HG02610 (cell line): ENCODE measurements at regions not wholly inside any gene's neighbourhood (a gene's known extent, or its start where the extent isn't known, plus 50 kb on each side); places are given as distances from the start of the nearest gene placed in this dataset.

ENCODE experiments used
- ATAC-seq: cut with Tn5 transposase; IDR thresholded peaks from one replicate; pipeline ENCODE4 v1.9.1; 2021; ENCODE audit warnings: mild to moderate bottlenecking, moderate library complexity; ENCODE audit not compliant: unreplicated experiment

- no peak for ATAC-seq
Observed at GRCh38 chr2:6054161-6054671, 362.0 kb downstream of the SOX11 start.

GRCh38 chr2:6060992-6061663, 368.9 kb downstream of the SOX11 start:
- ATAC-seq = no peak

DNA sequence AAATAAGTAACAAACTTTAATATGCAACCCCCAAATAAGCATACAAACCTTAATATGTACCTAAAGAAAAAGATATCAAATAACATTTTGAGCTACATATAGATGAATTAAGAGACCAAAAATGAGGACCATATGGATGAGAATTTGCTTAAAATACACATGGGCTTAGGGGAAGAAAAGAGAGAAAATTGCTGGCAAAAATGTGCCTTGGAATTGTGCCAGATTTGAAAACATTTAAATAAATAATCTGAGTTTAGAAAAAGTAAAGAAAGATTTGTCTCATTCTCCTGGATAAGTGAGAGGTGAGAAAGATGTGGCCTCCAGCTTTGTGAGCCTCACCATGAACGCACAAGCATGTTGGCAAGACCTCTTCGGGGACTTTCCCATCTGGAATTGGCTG, 372.6 kb downstream of the SOX11 start:
- no peak for ATAC-seq

GRCh38 chr2:6065703-6066102, 373.5 kb downstream of the SOX11 start:
- no peak for ATAC-seq

GRCh38 chr2:6067089-6067488, 374.9 kb downstream of the SOX11 start:
- ATAC-seq = no peak

DNA sequence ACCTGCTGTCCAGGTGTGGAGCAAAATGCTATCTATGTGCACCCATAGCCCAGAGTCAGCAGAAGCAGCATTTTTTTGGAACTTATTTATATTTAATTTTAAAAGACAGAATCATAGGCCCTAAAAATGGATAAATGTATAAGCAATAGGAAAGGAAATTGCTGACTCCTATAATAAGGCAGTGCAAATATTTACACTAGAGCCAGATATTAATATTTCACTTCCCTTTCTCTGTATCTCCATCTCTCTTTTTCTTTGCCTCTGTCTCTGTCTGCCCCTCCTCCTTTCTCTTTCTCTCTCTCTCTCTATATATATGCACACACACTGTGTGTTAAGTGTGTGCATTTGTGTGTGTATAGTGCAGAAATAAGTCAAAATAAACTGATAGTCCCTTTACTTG, 375.6 kb downstream of the SOX11 start:
- ATAC-seq = no peak

- no peak for ATAC-seq
Observed at GRCh38 chr2:6068429-6068828, 376.2 kb downstream of the SOX11 start.

DNA sequence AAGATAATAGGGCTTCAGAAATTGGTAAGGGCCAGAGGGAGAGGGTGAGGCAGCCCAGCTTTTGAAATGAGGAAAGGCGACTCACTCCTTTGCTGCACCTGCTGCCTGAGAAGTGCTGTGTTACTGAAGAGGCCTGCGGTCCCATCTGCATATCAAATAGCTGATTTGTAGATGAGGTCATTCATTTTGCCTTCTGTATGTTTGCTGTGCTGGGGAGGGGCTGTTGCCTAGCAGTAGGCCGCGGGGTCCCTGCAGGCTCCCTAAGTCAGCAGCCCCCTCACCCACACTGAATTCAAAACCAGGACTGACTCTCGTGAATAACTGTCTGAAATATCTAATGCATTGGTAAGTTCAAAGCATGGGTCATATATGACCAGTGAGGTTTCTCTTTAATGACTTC, 377.2 kb downstream of the SOX11 start:
- ATAC-seq = no peak

GRCh38 chr2:6071519-6071918, 379.3 kb downstream of the SOX11 start:
- ATAC-seq = no peak

- ATAC-seq = no peak
Observed at GRCh38 chr2:6072276-6072675, 380.1 kb downstream of the SOX11 start.

DNA sequence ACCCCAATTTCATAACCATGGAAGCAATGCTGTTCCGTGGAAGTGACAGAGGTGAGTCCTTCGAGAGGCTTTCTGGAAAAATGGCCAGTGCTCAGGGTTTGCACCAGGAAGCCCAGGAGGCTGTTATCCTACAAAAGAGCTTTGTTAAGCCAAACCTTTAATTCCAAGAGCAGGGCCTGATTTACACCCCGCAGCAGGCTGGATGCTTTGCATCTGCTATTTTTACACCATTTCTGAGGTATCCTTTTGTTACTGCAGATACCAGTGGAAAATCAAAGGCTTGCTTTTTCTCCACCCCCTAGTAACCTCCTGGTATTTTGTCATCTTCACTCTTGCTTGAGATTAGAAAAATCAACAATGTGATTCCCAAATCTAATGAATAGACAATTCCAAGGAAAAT, 380.6 kb downstream of the SOX11 start:
- ATAC-seq = no peak

- peak; percentile 75 for ATAC-seq
Observed at GRCh38 chr2:6073191-6074088, 381.3 kb downstream of the SOX11 start.

GRCh38 chr2:6074089-6074643, 382.0 kb downstream of the SOX11 start:
- ATAC-seq = peak; percentile 9

- ATAC-seq = no peak
Observed at GRCh38 chr2:6077585-6077984, 385.4 kb downstream of the SOX11 start.

DNA sequence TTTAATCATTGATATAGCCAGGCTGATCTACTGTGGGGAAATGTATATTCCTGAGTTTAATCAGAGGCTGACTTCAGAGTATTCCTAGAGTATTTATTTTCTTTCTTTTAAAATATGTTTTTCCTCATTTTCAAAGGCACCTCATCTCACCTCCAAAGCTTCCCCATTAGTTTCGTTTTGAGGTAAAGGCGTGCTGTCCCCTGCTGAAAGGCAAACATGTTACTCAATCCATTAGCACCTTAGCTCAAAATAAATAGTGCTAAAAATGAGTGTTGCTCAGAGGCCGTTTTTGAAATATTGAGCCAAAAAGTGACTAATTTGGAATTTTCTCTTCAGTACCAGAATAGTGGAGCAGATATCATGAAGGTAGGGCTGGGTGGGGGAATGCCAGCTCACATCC, 386.2 kb downstream of the SOX11 start:
- peak; percentile 59 for ATAC-seq

- no peak for ATAC-seq
Observed at GRCh38 chr2:6079405-6079804, 387.2 kb downstream of the SOX11 start.

DNA sequence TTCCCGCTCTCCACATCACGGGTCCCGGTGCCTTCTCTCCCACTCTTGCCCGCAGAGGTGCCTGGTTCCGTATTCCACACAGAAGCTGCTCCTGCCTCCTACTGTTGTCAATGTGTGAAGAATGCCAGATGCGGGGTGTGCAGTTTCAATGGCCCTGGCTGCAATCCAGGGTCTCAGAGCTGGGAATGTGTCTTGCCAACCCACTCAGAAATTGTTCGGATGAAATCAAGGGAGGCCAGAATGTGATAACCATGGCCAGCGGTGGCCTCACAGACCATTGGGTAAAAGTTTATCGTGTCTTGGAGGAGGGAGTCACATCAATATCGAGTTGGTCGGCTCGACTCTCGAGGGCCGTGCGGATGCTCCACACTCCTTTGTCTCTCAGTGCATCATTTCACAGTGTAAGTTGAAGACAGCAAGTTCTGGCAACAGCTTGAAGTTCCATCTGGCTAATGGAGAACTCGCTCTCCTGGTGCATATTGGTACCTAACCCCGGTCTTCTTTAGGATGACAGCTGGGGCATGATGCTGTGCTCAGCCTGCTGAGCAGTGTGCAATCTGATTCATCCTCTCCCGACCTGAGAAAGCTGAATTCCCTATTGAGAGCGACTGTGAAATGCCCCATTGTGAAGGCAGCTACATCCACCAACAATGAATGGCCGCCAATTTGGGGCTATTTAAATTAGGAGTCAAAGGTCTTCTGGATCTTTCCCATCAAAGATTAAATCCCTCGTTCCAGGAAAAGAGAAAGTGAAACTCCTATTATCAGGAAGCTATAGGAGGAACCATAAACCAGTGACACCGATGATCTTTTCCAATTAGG, 389.0 kb downstream of the SOX11 start:
- ATAC-seq = no peak

DNA sequence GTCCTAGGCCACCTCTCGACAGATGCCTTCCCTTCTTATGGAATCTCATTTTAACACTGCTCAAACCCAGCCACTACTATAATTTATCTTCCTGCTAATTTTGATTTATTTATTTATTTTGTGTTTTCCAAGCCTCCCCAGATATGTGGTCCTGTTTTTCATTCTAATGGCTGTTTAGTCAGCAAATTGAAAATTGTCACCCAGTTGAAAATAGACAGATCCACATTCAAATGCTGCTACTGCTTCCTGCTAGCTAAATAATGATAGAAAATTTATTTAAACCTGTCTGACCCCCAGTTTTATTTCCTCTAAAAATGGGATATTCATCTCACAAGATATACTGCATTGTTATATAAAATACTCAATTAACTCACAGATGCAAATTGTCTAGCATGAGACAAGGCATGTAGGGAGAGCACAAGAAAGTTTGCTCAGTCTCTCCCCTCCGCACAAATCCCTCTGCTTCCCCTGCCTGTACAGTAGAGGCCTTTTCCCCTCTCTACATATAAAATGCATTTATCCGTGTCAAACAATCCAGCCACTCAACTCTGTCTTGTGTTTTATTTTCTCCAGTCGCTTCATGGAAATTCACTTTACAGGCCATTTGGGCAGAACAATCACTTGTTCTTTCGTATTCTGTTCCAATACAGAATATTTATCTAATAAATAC, 389.9 kb downstream of the SOX11 start:
- ATAC-seq = no peak

GRCh38 chr2:6082625-6083018, 390.4 kb downstream of the SOX11 start:
- ATAC-seq = no peak

- ATAC-seq = no peak
Observed at GRCh38 chr2:6083136-6083535, 391.0 kb downstream of the SOX11 start.
